ENCODE measurements at regions not wholly inside any gene's neighbourhood (a gene's known extent, or its start where the extent isn't known, plus 50 kb on each side); places are given as distances from the start of the nearest gene placed in this dataset.

DNA sequence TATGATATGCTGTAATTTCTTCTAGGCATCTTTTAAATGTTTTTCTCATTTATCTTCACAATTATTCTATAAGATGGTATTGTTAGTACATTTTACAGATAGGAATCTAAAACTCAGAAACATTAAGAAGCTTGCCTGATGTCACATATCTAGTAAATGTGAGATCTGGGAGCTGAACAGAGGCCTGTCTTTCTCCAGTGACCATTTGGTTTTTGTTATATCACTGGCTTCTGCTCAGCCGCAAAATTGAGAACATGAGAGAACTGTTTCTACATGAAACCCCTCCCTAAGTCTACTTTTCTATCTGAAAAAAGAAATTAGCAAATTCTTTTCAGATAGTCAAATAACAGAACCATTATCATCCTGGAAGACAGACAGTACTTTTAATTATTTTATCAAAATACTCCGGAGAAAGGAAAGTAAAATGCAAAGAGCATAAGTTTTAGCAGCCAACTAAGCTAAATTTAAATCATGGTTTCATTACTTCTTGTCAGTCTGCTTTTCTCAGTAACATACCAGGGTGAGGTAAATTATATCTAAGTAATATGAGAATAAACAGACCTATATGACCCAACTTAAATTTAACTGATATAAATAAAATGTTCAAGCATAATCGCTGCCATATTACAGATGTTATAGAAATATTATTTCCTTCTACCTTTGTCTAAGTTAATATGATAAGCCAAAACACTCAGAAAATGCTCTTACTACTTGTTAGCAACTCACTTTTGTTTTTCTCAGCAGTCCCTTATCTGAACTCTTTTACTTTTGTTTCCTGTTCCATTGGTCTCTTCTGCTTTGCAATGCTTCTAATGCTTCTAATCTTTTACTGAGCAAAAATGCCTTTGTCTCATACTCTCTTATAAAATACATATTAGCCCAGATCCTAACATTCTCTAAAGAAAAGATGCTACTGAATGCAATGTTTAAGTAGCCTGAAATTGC lies 68.0 kb upstream of the MBNL1 start:
- no peak overlapping the region for H3K4me3 ChIP-seq (ENCODE audit: control insufficient read depth, low read depth, low read length)
- TF ChIP-seq, protein P1, sequence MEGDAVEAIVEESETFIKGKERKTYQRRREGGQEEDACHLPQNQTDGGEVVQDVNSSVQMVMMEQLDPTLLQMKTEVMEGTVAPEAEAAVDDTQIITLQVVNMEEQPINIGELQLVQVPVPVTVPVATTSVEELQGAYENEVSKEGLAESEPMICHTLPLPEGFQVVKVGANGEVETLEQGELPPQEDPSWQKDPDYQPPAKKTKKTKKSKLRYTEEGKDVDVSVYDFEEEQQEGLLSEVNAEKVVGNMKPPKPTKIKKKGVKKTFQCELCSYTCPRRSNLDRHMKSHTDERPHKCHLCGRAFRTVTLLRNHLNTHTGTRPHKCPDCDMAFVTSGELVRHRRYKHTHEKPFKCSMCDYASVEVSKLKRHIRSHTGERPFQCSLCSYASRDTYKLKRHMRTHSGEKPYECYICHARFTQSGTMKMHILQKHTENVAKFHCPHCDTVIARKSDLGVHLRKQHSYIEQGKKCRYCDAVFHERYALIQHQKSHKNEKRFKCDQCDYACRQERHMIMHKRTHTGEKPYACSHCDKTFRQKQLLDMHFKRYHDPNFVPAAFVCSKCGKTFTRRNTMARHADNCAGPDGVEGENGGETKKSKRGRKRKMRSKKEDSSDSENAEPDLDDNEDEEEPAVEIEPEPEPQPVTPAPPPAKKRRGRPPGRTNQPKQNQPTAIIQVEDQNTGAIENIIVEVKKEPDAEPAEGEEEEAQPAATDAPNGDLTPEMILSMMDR (conservative IDR thresholded peaks at IDR 0.05; ENCODE audit: control insufficient read depth, insufficient read depth, low read depth, low read length) = no peak

DNA sequence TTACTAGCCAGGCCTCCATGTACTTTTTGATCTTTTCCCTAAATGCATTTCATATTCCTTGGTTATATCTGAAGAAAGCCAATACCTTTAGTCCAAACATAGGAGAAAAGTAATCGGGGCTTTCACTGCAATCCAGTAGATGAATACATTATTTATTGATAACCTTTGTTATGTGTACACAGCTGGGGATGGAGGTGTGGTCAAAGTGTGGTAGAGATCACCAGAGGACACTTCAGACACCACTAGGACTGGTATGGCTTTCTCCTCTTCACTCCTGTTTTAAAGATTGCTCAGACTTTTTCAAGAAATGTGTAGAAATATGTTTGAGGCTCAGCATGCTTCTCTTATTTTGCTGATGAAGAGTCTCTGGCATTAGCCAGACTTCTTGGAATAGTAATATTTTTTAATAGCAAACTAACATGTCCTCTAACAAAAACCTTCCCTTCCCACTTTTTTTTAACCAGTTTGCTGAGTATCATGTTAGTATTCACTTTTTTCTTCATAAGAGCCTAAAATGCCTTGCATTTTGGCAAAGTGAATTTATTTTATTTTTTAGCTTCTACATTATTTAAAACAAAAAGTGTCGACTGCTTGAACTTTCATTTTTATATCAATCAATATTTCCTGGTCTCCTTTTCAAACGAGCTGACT lies 65.6 kb upstream of the MBNL1 start:
- no peak overlapping the region for H3K4me3 ChIP-seq (ENCODE audit: control insufficient read depth, low read depth, low read length)
- no peak for DNase-seq (ENCODE audit: low read depth)
- TF ChIP-seq, protein P1 (conservative IDR thresholded peaks at IDR 0.05; ENCODE audit: control insufficient read depth, insufficient read depth, low read depth, low read length) = no peak

More for the DNA sequence above, 68.0 kb upstream of the MBNL1 start:
- DNase-seq (ENCODE audit: low read depth) = no peak

DNA sequence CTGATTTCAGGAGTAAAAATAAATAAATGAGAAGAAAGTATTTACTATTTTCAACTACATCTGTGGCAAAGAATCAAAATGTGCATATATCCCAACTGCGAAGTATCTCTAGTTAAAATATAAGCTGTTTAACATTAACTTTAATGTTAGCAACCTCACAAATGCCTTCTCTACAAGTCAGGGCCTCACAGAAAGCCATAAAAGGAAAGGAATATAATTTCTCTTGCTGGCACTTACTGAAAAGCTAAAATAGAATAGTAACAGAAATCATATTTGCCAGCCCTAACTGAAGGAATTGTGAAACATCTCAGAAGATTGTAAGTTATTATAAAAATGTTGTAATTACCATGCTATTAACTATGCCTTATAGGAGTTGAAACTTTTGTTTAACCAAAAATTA lies 65.1 kb upstream of the MBNL1 start:
- H3K4me3 ChIP-seq (ENCODE audit: control insufficient read depth, low read depth, low read length) = no peak overlapping the region
- TF ChIP-seq, protein P1 (conservative IDR thresholded peaks at IDR 0.05; ENCODE audit: control insufficient read depth, insufficient read depth, low read depth, low read length) = no peak
- DNase-seq (ENCODE audit: low read depth) = no peak

DNA sequence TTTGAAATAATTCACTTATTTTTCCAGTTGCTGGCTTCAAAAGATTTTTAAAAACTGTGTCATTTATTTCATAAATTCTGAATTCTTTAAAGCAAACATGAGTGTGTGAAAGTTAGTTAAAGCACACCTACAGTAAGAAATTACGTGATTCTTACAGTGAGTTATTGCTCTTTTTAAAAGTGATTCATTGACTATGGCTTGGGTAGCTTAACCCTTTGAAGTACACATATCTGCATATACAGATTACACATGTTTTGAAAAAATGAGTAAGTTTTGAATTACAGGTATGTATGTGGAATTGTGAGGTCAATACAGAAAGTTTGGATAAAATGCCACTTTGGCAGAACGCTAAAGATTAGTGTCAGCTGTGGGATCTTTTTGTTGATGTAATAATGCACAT lies 64.5 kb upstream of the MBNL1 start:
- TF ChIP-seq, protein P1 (conservative IDR thresholded peaks at IDR 0.05; ENCODE audit: control insufficient read depth, insufficient read depth, low read depth, low read length) = no peak
- H3K4me3 ChIP-seq (ENCODE audit: control insufficient read depth, low read depth, low read length) = no peak overlapping the region
- no peak for DNase-seq (ENCODE audit: low read depth)

DNA sequence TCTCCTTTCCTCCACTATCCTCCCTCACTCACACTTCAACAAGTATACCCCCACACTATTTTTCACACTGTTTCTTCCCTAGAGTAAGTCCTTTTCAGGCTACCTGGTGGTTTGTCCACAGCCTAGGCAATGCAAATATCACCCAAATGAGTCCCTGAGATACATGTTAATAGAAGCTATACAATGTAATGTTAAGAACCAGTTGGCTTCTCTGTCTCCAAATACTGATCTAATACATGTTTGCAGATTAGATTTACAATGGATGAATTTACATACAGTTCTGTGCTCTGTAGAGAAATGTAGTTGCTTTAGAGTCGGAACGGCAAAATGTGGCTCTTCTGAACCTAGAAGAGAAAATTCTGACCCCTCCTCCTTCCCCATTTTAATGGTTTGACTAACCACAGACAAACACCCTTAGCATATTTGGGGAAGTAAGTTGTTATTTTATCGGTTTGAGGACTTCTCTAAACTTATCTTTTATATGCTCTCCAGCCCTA lies 63.6 kb upstream of the MBNL1 start:
- TF ChIP-seq, protein P1 (conservative IDR thresholded peaks at IDR 0.05; ENCODE audit: control insufficient read depth, insufficient read depth, low read depth, low read length) = no peak
- DNase-seq (ENCODE audit: low read depth) = no peak
- no peak overlapping the region for H3K4me3 ChIP-seq (ENCODE audit: control insufficient read depth, low read depth, low read length)

DNA sequence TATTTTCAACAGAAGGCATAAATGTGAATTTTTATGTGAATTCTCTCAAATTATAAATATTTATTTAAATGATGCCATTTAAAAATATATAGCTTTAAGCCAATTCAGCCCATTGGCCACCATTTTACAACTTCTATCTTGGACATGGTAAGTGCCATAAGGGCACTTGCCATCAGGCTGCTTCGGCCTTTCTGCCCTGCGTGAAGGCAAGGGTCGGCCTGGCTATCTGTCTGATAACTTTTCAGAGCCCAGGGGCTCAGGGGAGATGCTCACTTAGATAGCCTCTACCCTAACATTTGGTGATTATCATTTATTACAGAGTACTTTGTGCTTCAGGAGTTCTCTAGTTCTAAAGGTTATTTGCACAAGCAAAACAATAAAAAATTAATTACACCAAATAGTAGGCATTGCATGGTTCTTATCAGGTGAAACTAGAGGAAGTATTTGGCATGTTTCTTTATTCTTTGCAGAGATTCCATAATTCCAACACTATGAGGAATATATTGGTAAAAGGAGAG lies 62.4 kb upstream of the MBNL1 start:
- no peak overlapping the region for H3K4me3 ChIP-seq (ENCODE audit: control insufficient read depth, low read depth, low read length)
- no peak for DNase-seq (ENCODE audit: low read depth)
- TF ChIP-seq, protein P1 (conservative IDR thresholded peaks at IDR 0.05; ENCODE audit: control insufficient read depth, insufficient read depth, low read depth, low read length) = no peak
